Panc1 (cell line): ENCODE measurements at regions not wholly inside any gene's neighbourhood (a gene's known extent, or its start where the extent isn't known, plus 50 kb on each side); places are given as distances from the start of the nearest gene placed in this dataset.

ENCODE experiments used
- POLR2AphosphoS5 ChIP-seq: IDR thresholded peaks from 2 replicates; pipeline ENCODE4 v1.6.1; 2012; ENCODE audit warnings: mild to moderate bottlenecking, low read depth, low read length, moderate library complexity
- TCF7L2 ChIP-seq: IDR thresholded peaks from 2 replicates; pipeline ENCODE4 v1.6.1; 2011; ENCODE audit warnings: mild to moderate bottlenecking, low read depth, low read length, inconsistent platforms
- TF ChIP-seq, protein P1 (sequence below): fragments of 450-650 bp; IDR thresholded peaks from 2 replicates; pipeline ENCODE4 v1.5.1; 2017; ENCODE audit warnings: mild to moderate bottlenecking

DNA sequence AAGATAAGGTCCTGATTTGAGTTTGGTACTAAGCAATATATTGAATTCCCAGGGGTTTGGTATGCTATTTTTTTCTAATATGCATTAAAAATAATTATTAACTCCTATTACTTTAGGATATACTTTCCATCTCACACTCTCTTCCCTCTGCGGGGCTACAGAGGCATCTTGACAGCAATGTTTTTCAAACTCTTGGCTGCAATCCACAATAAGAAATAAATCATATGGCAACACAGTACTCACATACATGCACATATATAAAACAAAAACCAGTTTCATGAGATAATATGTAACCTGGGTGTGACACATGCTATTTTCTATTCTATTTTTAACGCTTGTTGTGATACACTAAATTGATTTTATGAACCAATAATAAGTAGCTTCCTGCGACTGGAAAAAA, 189.5 kb downstream of the UNC5CL start:
- TF ChIP-seq, protein P1, sequence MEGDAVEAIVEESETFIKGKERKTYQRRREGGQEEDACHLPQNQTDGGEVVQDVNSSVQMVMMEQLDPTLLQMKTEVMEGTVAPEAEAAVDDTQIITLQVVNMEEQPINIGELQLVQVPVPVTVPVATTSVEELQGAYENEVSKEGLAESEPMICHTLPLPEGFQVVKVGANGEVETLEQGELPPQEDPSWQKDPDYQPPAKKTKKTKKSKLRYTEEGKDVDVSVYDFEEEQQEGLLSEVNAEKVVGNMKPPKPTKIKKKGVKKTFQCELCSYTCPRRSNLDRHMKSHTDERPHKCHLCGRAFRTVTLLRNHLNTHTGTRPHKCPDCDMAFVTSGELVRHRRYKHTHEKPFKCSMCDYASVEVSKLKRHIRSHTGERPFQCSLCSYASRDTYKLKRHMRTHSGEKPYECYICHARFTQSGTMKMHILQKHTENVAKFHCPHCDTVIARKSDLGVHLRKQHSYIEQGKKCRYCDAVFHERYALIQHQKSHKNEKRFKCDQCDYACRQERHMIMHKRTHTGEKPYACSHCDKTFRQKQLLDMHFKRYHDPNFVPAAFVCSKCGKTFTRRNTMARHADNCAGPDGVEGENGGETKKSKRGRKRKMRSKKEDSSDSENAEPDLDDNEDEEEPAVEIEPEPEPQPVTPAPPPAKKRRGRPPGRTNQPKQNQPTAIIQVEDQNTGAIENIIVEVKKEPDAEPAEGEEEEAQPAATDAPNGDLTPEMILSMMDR: no peak
- TF ChIP-seq POLR2AphosphoS5 (no peak), TCF7L2 (no peak)
